GM12865 (cell line): ENCODE measurements at regions not wholly inside any gene's neighbourhood (a gene's known extent, or its start where the extent isn't known, plus 50 kb on each side); places are given as distances from the start of the nearest gene placed in this dataset.
"Not testable (repeated sequence)": the region's sequence is repeated elsewhere in the genome, so short reads cannot be mapped to it uniquely, and the experiment has no call there.

Source experiments
- DNase-seq: peaks from one replicate; pipeline ENCODE4 v3.0.0; 2010; ENCODE audit warnings: low read depth
- H3K4me3 ChIP-seq: 2 replicates; pipeline ENCODE4 v1.5.1; 2011; ENCODE audit warnings: mild to moderate bottlenecking, low read depth, low read length, control low read depth
- TF ChIP-seq, protein P1 (sequence below): IDR thresholded peaks from 2 replicates; pipeline ENCODE4 v1.5.1; 2011; ENCODE audit warnings: low read length, control low read depth, low read depth, inconsistent platforms; ENCODE audit not compliant: insufficient read depth; ENCODE audit errors: missing control alignments

DNA sequence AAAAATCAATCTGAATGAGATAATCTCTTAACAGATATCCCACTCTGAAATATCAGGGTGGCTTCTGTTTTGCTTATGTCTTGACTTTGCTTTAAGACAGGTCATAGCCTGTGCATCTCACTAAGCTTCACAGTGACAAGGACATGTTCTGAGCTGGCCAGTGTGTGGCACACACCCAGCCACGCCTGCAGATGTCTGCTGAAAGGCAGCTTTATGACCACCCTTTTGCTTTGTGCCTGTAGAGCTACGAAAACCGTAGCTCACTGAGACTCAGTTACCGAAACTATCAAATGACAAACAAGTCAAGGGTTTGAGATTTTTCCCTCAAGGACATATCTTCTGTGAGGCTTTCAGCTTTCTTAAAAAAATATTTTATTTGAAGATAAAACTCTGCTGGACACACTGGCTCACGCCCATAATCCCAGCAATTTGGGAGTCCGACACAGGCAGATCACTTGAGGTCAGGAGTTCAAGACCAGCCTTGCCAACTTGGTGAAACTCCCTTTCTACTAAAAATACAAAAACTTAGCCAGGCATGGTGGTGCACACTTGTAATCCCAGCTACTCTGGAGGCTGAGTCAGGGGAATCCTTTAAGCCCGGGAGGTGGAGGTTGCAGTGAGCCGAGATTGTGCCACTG, 233.2 kb downstream of the SPATA31A1 start:
- no peak for DNase-seq
- TF ChIP-seq, protein P1, sequence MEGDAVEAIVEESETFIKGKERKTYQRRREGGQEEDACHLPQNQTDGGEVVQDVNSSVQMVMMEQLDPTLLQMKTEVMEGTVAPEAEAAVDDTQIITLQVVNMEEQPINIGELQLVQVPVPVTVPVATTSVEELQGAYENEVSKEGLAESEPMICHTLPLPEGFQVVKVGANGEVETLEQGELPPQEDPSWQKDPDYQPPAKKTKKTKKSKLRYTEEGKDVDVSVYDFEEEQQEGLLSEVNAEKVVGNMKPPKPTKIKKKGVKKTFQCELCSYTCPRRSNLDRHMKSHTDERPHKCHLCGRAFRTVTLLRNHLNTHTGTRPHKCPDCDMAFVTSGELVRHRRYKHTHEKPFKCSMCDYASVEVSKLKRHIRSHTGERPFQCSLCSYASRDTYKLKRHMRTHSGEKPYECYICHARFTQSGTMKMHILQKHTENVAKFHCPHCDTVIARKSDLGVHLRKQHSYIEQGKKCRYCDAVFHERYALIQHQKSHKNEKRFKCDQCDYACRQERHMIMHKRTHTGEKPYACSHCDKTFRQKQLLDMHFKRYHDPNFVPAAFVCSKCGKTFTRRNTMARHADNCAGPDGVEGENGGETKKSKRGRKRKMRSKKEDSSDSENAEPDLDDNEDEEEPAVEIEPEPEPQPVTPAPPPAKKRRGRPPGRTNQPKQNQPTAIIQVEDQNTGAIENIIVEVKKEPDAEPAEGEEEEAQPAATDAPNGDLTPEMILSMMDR = no peak
- no peak overlapping the region for H3K4me3 ChIP-seq

DNA sequence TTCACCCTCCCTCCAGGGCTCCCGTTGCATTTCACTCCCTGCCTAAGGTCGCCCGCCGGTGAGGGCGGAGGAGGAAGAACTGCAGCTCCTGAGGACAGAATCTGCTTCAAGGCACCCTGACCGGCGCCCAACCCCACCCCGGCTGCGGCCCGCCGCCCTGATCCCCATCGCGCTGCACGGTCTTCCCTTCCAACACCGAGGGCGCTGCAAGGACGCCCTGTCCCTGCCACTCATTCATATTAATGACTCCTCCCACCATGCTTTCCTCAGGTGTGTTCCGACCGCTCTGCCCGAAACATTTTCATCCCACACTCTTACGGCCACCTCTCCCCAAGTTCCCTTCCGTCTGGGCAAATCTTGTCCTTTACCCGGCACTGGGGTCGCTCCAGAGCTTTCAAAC, 248.6 kb downstream of the SPATA31A1 start:
- not testable (repeated sequence) for H3K4me3 ChIP-seq, DNase-seq

DNA sequence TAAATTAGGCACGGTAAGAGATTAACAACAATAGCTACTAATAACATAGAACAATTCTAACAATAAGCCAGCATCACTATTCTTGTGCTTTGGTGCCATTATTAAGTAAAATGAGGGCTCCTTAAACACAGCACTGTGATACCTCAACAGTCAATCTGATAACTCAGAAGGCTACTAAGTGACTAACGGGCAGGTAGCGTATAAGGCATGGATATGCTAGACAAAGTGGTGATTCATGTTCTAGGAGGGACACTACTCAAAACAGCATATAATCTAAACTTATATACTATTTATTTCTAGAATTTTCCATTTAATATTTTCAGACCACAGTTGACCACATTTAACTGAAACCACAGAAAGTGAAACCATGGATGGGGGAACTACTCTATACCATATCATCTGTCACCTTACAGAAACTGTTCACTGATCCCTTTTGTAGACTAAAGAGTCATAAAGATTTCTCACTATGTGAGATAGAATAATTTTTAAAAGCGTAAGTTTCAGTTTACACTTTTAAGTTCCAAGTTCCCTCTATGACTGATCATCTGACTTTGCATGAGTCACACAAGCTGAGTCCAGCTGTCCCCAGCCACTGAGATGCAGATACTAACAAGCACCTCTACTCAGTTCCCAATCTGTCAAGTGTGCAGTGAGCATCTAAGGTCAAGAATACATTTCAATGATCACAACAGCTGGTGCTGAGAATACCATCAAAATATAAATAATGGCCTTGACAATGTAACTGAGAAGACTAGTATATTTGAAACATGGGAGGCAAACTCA, 256.2 kb downstream of the SPATA31A1 start:
- DNase-seq, H3K4me3 ChIP-seq: not testable (repeated sequence)

DNA sequence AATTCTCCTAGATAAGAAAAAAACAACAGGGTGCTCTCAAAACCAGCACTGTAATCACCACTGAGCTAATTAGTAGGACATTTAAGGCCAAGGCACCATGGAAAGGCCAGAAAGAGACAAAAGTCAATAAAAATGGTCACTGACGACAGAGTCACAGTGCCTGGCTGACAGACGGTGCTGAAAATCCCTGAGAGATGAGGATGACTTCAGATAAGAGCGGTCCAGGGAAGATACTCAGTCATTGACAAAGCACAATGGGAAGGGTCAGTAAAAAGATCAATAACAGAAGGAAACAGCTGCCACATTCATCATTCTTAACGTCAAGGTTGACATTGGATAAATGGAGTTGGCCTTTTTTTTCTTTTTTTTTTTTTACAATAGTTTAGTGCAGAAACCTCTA, 261.0 kb downstream of the SPATA31A1 start:
- not testable (repeated sequence) for DNase-seq, H3K4me3 ChIP-seq

DNA sequence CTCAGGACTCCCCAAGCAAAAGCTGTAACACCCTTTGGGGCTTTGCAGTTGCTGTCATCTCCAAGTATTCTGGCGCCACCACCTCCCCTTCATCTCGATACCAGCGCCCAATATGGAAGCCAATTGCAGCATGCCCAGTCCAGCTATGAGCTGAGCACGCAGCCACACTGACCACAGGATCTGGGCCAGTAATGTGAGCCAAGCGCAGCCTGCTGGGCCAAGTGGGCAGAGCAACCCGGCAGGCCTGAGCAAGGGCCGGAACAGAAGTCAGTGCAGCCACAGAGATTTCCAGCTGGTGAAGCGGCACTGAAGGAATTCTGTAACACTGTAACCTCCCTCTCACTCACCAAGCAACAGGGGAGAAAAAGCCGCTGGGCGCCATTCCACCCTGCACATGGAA, 268.6 kb downstream of the SPATA31A1 start:
- H3K4me3 ChIP-seq, DNase-seq: not testable (repeated sequence)

DNA sequence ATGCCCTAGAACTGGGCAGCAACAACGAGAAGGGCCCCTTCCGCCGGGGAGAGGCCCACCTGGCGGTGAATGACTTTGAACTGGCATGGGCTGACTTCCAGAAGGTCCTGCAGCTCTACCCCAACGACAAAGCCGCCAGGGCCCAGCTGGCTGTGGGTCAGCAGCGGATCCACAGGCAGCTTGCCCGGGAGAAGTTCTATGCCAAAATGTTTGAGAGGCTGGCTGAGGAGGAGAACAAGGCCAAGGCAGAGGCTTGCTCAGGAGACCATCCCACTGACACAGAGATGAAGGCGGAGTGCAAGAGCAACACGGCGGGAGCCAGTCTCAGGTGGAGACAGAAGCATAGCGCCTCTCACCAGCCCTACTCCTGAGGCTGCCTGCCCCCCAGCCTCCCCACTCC, 276.6 kb downstream of the SPATA31A1 start:
- H3K4me3 ChIP-seq, DNase-seq: not testable (repeated sequence)

DNA sequence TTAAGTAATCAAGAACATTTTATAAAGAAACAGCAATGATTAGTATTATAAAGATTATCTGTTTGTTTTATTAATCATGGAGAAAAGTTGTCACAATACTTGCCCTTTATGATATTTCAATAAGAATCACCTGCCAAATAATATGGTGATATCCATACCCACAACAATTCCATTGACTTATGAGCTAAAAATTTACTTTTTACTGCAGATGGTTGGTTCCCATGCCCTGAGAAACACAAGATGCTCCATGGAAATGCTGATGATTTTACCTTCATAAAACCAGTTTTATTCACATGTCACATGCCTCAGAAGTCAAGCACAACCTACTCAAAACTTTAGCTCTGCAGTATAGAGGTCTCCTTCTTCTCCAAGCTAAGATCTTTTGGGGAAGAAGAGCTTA, 293.6 kb downstream of the SPATA31A1 start:
- not testable (repeated sequence) for H3K4me3 ChIP-seq, DNase-seq

DNA sequence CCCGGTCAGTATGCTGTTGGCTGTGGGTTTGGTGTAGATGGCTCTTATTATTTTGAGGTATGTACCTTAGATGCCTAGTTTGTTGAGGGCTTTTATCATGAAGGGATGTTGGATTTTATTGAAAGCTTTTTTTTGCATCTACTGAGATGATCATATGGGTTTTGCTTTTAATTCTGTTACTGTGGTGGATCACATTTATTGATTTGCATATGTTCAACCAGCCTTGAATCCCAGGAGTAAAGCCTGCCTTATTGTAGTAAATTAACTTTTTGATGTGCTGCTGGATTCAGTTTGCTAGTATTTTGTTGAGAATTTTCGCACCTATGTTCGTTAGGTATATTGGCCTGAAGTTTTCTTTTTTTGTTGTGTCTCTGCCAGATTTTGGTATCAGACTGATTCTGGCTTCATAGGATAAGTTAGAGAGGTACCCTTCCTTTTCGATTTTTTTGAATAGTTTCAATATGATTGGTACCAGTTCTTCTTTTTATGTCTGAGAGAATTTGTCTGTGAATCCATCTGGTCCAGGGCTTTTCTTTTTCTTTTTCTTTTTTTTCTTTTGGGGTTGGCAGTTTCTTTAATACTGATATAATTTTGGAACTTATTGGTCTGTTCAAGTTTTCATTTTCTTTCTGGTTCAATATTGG, 301.6 kb downstream of the SPATA31A1 start:
- DNase-seq, H3K4me3 ChIP-seq: not testable (repeated sequence)

DNA sequence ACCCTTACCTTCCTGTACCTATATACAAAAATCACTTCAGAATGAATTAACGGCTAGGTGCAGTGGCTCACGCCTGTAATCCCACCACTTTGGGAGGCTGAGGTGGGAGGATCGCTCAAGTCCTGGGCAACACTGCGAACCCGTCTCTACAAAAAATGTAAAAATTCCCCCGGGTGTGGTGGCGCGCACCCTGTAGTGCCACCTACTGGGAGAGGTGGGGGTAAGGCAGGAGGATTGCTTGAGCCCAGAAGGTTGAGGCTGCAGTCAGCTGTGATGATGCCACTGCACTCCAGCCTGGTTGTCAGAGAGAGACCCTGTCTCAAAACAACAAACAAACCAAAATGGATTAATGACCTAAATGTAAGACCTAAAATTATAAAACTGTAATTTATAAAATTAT, 307.6 kb downstream of the SPATA31A1 start:
- H3K4me3 ChIP-seq, DNase-seq: not testable (repeated sequence)

DNA sequence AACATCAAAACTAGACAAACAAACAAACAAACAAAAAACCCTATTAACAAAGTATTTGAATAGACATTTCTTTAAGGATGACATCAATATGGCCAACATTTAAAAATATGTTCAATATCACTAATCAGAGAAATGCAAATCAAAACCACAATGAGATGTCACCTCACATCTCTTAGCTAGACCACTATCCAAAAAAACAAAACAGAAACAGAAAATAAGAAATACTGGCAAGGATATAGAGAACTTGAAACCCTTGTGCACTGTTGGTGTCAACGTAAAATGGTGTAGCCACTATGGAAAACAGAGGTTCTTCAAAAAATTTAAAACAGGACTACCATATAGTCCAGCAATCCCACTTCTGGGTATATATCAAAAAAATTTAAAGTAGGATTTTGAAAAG, 308.2 kb downstream of the SPATA31A1 start:
- not testable (repeated sequence) for H3K4me3 ChIP-seq, DNase-seq

DNA sequence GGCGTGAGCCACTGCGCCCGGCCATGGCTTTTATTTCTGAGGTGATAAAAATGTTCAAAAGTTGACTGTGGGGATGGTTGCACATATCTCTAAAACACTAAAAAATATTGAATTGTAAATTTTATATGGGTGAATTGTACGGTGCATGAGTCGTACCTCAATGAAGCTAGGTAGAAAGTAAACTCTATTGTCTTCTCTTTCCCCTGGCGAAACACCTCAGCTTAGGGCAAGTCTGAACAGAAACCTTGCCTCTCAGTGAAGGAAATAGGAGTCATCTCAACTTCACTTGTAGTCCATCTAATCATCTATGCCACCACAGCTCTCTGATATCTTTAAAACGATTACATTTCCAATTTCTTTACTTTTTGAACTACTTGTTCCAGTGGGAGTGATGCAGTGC, 309.6 kb downstream of the SPATA31A1 start:
- not testable (repeated sequence) for H3K4me3 ChIP-seq, DNase-seq

DNA sequence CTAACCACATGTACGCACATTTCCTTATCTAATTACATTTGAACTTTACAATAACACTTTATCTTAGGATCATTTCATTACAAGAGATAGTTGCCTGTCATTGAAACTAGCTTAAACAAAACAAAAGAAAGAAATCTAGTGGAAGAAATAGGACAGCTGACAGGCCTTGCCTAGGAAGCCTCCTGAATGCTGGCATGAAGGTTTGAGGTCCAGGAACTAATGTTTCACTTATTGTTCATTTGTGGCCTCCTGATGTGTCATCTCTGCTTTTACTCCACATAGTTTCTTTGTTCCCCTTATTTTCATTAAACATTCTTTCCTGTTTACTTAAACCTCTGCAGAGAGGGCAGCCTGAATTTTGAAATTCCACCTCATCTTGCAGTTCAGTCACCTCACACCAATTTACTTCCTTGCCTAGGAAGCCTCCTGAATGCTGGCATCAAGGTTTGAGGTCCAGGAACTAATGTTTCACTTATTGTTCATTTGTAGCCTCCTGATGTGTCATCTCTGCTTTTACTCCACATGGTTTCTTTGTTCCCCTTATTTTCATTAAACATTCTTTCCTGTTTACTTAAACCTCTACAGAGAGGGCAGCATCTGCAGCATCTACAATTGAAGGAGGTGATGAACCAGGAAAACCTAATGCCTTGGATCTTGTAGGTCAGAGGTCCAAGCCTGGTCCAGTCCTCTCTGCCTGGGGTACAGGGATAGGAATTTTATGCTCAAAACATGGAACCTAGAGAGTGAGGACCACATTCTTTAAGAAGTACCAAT, 319.2 kb downstream of the SPATA31A1 start:
- not testable (repeated sequence) for DNase-seq, H3K4me3 ChIP-seq

DNA sequence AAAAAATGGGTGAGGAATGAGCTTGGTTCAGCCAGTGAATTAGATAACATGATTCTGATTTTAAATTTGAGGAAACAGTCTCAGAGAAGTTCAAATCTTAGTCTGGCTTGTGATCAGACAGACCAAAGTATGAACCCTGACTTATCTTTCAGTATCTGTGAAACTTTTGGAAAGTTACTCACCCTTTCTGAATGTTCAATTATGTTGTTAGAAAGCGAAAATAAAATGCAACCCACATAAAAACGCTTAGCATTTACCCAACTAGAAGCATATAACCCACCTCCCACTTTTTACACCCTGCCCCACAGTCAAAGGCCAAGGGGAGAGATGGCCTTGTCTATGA, 319.7 kb downstream of the SPATA31A1 start:
- not testable (repeated sequence) for DNase-seq, H3K4me3 ChIP-seq

DNA sequence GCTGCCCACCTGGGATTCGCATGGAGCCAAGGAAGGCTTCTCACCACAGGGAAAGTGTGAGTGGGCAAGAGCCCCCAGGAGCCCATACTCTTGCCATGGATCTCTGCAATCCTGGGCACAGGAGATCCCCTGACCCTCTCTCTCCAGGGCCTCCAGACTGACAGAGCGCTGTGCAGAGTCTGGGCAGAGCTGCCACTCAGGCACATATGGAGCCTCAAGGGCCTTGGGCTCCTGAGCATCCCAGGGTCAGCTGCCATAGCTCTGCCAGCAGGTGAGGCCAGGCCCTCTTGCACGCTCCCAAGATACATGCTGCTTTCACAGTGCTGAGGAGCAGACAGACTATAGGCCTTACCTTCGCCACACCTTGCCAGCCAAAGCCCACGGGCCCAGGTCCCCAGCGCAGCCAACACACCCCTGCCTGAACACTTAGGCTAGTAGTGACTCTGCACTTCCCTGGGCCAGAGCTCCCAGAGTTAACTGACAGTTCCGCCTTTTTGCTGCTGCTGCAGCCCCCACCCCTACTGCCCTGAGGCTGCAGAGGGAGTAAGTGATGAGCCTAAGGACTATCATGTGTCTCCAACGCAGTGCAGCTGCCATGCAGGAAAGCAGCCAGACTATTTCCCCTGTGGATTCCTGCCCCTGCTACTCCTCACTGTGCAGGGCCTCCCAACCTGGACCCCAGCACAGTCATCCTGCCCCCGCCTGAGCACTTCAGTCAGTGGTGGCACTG, 323.2 kb downstream of the SPATA31A1 start:
- not testable (repeated sequence) for H3K4me3 ChIP-seq

DNA sequence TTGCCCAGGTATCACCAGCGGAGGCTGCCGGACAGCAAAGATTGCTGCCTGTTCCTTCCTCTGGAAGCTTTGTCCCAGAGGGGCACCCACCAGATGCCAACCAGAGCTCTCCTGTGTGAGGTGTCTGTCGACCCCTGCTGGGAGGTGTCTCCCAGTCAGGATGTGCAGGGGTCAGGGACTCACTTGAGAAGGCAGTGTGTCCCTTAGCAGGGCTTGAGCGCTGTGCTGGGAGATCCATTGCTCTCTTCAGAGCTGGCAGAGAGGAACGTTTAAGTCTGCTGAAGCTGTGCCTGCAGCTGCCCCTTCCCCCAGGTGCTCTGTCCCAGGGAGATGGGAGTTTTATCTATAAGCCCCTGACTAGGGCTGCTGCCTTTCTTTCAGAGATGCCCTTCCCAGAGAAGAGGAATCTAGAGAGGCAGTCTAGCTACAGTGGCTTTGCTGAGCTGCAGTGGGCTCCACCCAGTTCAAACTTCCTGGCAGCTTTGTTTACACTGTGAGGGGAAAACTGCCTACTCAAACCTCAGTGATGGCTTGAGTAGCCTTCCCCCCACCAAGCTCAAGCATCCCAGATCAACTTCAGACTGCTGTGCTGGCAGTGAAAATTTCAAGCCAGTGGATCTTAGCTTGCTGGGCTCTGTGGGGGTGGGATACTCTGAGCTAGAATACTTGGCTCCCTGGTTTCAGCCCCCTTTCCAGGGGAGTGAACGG, 325.4 kb downstream of the SPATA31A1 start:
- DNase-seq, H3K4me3 ChIP-seq: not testable (repeated sequence)

More for the DNA sequence above, 323.2 kb downstream of the SPATA31A1 start:
- DNase-seq = not testable (repeated sequence)

DNA sequence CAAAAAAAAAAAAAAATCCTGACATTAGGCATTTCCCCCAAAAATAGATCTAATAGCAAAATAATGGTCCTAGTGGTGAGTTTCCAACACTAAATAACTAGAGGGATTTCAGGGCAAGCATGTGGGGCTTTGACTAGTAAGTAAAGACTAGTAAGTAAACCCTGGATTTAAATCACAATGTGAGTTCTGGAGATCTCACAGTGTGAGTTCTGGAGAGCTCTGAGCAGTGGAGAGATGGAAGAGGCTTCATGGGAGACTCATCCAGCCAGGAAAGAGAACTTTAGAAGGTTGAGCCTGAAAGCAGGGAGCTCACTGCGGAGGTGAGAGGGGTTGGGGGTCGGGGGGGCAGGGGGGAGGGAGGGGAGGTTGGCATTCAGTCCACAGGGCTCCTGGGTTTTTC, 373.4 kb downstream of the SPATA31A1 start:
- DNase-seq, H3K4me3 ChIP-seq: not testable (repeated sequence)

DNA sequence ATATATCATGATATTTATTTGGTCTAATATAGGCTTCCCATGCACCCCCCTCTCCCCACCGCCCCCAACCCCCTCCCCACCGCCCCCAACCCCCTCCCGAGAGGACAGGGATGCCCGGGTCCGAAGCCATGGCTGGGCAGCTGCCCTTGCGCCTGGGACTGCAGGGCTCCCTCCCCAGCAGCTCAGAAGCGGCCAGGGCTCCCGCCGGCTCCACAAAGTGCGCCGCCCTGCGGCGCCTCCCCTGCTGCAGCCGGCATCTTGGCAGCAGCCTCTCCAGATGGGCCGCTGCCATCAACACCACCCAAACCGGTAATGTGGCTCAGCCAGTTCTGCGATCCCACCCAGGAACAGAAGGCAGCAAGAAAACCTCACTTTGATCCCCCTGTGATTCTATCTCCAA, 389.4 kb downstream of the SPATA31A1 start:
- not testable (repeated sequence) for DNase-seq, H3K4me3 ChIP-seq
